GM20000 (cell line): ENCODE measurements at regions not wholly inside any gene's neighbourhood (a gene's known extent, or its start where the extent isn't known, plus 50 kb on each side); places are given as distances from the start of the nearest gene placed in this dataset.

Experiments
- DNase-seq: peaks from one replicate; pipeline ENCODE4 v3.0.0; 2012; ENCODE audit warnings: low spot score
- CTCF ChIP-seq: IDR thresholded peaks from 2 replicates; pipeline ENCODE4 v1.5.1; 2012; ENCODE audit warnings: mild to moderate bottlenecking, control low read depth; ENCODE audit errors: extremely low read depth, missing control alignments

- no peak for DNase-seq
- TF ChIP-seq CTCF: no peak
Measured at GRCh38 chr2:58856100-58856499, 615.0 kb upstream of the FANCL start.

GRCh38 chr2:58853420-58853819 lies 612.3 kb upstream of the FANCL start:
- DNase-seq: no peak
- no peak for TF ChIP-seq CTCF

GRCh38 chr2:58852905-58853304 lies 611.8 kb upstream of the FANCL start:
- TF ChIP-seq CTCF: no peak

GRCh38 chr2:58852243-58852642 lies 611.1 kb upstream of the FANCL start:
- no peak for TF ChIP-seq CTCF
- no peak for DNase-seq

More at GRCh38 chr2:58852905-58853304, 611.8 kb upstream of the FANCL start:
- no peak for DNase-seq

GRCh38 chr2:58851598-58851997 lies 610.5 kb upstream of the FANCL start:
- TF ChIP-seq CTCF: no peak

GRCh38 chr2:58845011-58845410 lies 603.9 kb upstream of the FANCL start:
- DNase-seq: no peak
- no peak for TF ChIP-seq CTCF

More at GRCh38 chr2:58851598-58851997, 610.5 kb upstream of the FANCL start:
- DNase-seq: no peak

- no peak for DNase-seq
- no peak for TF ChIP-seq CTCF
Measured at GRCh38 chr2:58842501-58843155, 601.5 kb upstream of the FANCL start.
